ENCODE measurements at regions not wholly inside any gene's neighbourhood (a gene's known extent, or its start where the extent isn't known, plus 50 kb on each side); places are given as distances from the start of the nearest gene placed in this dataset.

GRCh38 chrX:44708470-44708869 is 135.4 kb upstream of the DUSP21 start:
- no peak for TF ChIP-seq POLR2A (IDR thresholded peaks at IDR 0.05)
- TF ChIP-seq, protein P1, sequence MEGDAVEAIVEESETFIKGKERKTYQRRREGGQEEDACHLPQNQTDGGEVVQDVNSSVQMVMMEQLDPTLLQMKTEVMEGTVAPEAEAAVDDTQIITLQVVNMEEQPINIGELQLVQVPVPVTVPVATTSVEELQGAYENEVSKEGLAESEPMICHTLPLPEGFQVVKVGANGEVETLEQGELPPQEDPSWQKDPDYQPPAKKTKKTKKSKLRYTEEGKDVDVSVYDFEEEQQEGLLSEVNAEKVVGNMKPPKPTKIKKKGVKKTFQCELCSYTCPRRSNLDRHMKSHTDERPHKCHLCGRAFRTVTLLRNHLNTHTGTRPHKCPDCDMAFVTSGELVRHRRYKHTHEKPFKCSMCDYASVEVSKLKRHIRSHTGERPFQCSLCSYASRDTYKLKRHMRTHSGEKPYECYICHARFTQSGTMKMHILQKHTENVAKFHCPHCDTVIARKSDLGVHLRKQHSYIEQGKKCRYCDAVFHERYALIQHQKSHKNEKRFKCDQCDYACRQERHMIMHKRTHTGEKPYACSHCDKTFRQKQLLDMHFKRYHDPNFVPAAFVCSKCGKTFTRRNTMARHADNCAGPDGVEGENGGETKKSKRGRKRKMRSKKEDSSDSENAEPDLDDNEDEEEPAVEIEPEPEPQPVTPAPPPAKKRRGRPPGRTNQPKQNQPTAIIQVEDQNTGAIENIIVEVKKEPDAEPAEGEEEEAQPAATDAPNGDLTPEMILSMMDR (IDR thresholded peaks at IDR 0.05), result no peak
